ENCODE measurements at regions not wholly inside any gene's neighbourhood (a gene's known extent, or its start where the extent isn't known, plus 50 kb on each side); places are given as distances from the start of the nearest gene placed in this dataset.

GRCh38 chr11:15906481-15907035 lies 449.8 kb downstream of the SOX6 start:
- H3K9me3 ChIP-seq, result no peaks in the 10 kb centered on the region
- H3K27ac ChIP-seq, result no peak overlapping the region
- TF ChIP-seq CTCF (IDR thresholded peaks at IDR 0.05), result no peak
- no peak for TF ChIP-seq POLR2A (IDR thresholded peaks at IDR 0.05)
- no peaks in the 10 kb centered on the region for H3K36me3 ChIP-seq
- H3K4me3 ChIP-seq, result no peak overlapping the region
- H3K4me1 ChIP-seq, result no peaks in the 10 kb centered on the region
- intact Hi-C loops (cut with DNase I; ENCODE audit: low total_unique reads), result no loop called here
- no peaks in the 10 kb centered on the region for H3K27me3 ChIP-seq
- no peak for DNase-seq

GRCh38 chr11:15907806-15908205 lies 448.5 kb downstream of the SOX6 start:
- H3K4me1 ChIP-seq, result no peaks in the 10 kb centered on the region
- no peak overlapping the region for H3K27ac ChIP-seq
- no peak for TF ChIP-seq CTCF (IDR thresholded peaks at IDR 0.05)
- no peak for TF ChIP-seq POLR2A (IDR thresholded peaks at IDR 0.05)
- no peak overlapping the region for H3K4me3 ChIP-seq
- no peaks in the 10 kb centered on the region for H3K9me3 ChIP-seq
- H3K36me3 ChIP-seq, result no peaks in the 10 kb centered on the region
- intact Hi-C loops (cut with DNase I; ENCODE audit: low total_unique reads), result no loop called here
- no peaks in the 10 kb centered on the region for H3K27me3 ChIP-seq
- no peak for DNase-seq

- TF ChIP-seq CTCF (IDR thresholded peaks at IDR 0.05) (no peak), POLR2A (IDR thresholded peaks at IDR 0.05) (no peak)
- Histone ChIP-seq H3K9me3 (no peaks in the 10 kb centered on the region), H3K4me1 (no peaks in the 10 kb centered on the region), H3K4me3 (no peak overlapping the region), H3K27ac (no peak overlapping the region), H3K36me3 (no peaks in the 10 kb centered on the region), H3K27me3 (no peaks in the 10 kb centered on the region)
- no peak for DNase-seq
- intact Hi-C loops (cut with DNase I; ENCODE audit: low total_unique reads), result no loop called here
Observed at GRCh38 chr11:15909937-15910598, 446.3 kb downstream of the SOX6 start.

- no peak for DNase-seq
- Histone ChIP-seq H3K9me3 (no peaks in the 10 kb centered on the region), H3K4me1 (no peaks in the 10 kb centered on the region), H3K36me3 (no peaks in the 10 kb centered on the region), H3K27ac (no peak overlapping the region), H3K27me3 (no peaks in the 10 kb centered on the region), H3K4me3 (no peak overlapping the region)
- intact Hi-C loops (cut with DNase I; ENCODE audit: low total_unique reads), result no loop called here
- TF ChIP-seq CTCF (IDR thresholded peaks at IDR 0.05) (no peak), POLR2A (IDR thresholded peaks at IDR 0.05) (no peak)
Observed at GRCh38 chr11:15910761-15911160, 445.6 kb downstream of the SOX6 start.

GRCh38 chr11:15911377-15912044 lies 444.8 kb downstream of the SOX6 start:
- DNase-seq, result peak; percentile 28 to 39
- Histone ChIP-seq H3K4me1 (no peaks in the 10 kb centered on the region), H3K36me3 (no peaks in the 10 kb centered on the region), H3K27ac (no peak overlapping the region), H3K27me3 (no peaks in the 10 kb centered on the region), H3K9me3 (no peaks in the 10 kb centered on the region), H3K4me3 (no peak overlapping the region)
- TF ChIP-seq CTCF (IDR thresholded peaks at IDR 0.05), result no peak
- no peak for TF ChIP-seq POLR2A (IDR thresholded peaks at IDR 0.05)
- intact Hi-C loops (cut with DNase I; ENCODE audit: low total_unique reads), result no loop called here

Measured in uterus (tissue), 3 donors.